GM19238 (cell line): ENCODE measurements at regions not wholly inside any gene's neighbourhood (a gene's known extent, or its start where the extent isn't known, plus 50 kb on each side); places are given as distances from the start of the nearest gene placed in this dataset.

Experiments
- DNase-seq: peaks from one replicate; pipeline ENCODE4 v3.0.0; 2011; ENCODE audit warnings: low spot score; ENCODE audit not compliant: insufficient read length

GRCh38 chr14:54207476-54208462 is 189.0 kb upstream of the CDKN3 start:
- DNase-seq = no peak

- no peak for DNase-seq
Observed at GRCh38 chr14:54208751-54209150, 188.1 kb upstream of the CDKN3 start.

- no peak for DNase-seq
Observed at GRCh38 chr14:54209511-54210250, 187.1 kb upstream of the CDKN3 start.

- DNase-seq = no peak
Observed at GRCh38 chr14:54211551-54212308, 185.1 kb upstream of the CDKN3 start.

- DNase-seq = no peak
Observed at GRCh38 chr14:54213536-54213935, 183.3 kb upstream of the CDKN3 start.

- DNase-seq = no peak
Observed at GRCh38 chr14:54216827-54217226, 180.0 kb upstream of the CDKN3 start.

GRCh38 chr14:54219261-54220070 is 177.3 kb upstream of the CDKN3 start:
- no peak for DNase-seq

GRCh38 chr14:54220071-54220703 is 176.6 kb upstream of the CDKN3 start:
- no peak for DNase-seq

- DNase-seq = no peak
Observed at GRCh38 chr14:54220704-54221431, 175.9 kb upstream of the CDKN3 start.

GRCh38 chr14:54221432-54221803 is 175.4 kb upstream of the CDKN3 start:
- DNase-seq = no peak

- no peak for DNase-seq
Observed at GRCh38 chr14:54221971-54222370, 174.8 kb upstream of the CDKN3 start.

- DNase-seq = no peak
Observed at GRCh38 chr14:54223831-54224402, 172.9 kb upstream of the CDKN3 start.

- no peak for DNase-seq
Observed at GRCh38 chr14:54225457-54226060, 171.2 kb upstream of the CDKN3 start.

- DNase-seq = no peak
Observed at GRCh38 chr14:54226103-54226502, 170.7 kb upstream of the CDKN3 start.

GRCh38 chr14:54226558-54226957 is 170.2 kb upstream of the CDKN3 start:
- DNase-seq = no peak

- no peak for DNase-seq
Observed at GRCh38 chr14:54229136-54229535, 167.7 kb upstream of the CDKN3 start.

- DNase-seq = no peak
Observed at GRCh38 chr14:54230645-54231044, 166.2 kb upstream of the CDKN3 start.

GRCh38 chr14:54232735-54233134 is 164.1 kb upstream of the CDKN3 start:
- no peak for DNase-seq

- DNase-seq = no peak
Observed at GRCh38 chr14:54241517-54241916, 155.3 kb upstream of the CDKN3 start.
